ENCODE measurements at regions not wholly inside any gene's neighbourhood (a gene's known extent, or its start where the extent isn't known, plus 50 kb on each side); places are given as distances from the start of the nearest gene placed in this dataset.

DNA sequence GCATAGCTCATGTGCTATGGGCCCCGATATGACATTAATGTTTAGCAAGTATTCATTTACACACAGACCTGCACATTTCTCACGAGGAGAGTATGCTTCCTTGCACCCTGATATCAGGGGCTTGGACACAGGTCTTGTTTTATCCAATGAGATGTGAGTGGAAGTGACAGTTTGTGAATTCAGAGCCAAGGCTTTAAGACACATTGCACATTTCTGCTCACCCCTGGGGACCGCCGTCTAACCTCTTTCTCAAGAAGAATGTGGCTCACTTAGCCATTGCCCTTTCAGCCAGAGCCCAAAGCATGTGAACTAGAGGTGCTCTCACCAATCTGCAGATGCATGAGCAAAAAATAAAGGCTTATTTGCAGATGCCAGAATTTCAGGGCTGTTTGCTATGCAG is 116.1 kb upstream of the C16orf82 start:
- H4K20me1 ChIP-seq (ENCODE audit: insufficient read depth, low read length): no peaks in the 10 kb centered on the region
- no peaks in the 10 kb centered on the region for H3K4me1 ChIP-seq (ENCODE audit: low read length)
- TF ChIP-seq EZH2phosphoT487 (IDR thresholded peaks at IDR 0.05; ENCODE audit: low read depth): no peak
- no peak for TF ChIP-seq CTCF (IDR thresholded peaks at IDR 0.05; ENCODE audit: low read depth, low read length)
- H3K27ac ChIP-seq (ENCODE audit: low read length): no peak overlapping the region
- no peak overlapping the region for H2AFZ ChIP-seq (ENCODE audit: low read depth, low read length)
- no peak overlapping the region for H3K4me3 ChIP-seq (ENCODE audit: low read length)
- no peak overlapping the region for H3K4me2 ChIP-seq (ENCODE audit: low read length)
- no peaks in the 10 kb centered on the region for H3K9me3 ChIP-seq (ENCODE audit: insufficient read depth, low read length)
- H3K36me3 ChIP-seq (replicated peaks; ENCODE audit: low read depth, low read length): no peaks in the 10 kb centered on the region
- no peak overlapping the region for H3K9ac ChIP-seq (ENCODE audit: low read length)
- peaks cover 15% of the 10 kb centered on the region for H3K27me3 ChIP-seq (ENCODE audit: low read depth, low read length)
- H3K79me2 ChIP-seq (ENCODE audit: low read length): no peaks in the 10 kb centered on the region

DNA sequence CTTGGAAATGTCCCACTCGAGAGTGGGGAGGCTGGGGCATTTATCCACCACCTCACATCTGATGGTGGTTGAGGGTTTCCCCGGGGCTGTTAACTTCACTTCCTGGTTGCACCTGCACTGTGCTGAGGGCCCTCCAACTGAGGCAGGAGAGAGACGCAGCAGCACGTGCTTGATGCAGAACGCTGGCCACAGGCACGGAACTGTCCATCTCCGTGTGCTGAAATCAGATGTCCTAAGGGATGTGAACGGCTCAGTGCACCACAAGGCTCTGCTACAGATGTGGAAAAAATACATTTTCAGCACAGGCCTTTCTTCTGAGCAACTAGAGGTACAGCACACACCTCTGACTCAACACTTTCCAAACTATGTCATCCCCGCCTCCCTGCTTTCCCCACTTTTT is 114.8 kb upstream of the C16orf82 start:
- no peak overlapping the region for H3K4me3 ChIP-seq (ENCODE audit: low read length)
- no peaks in the 10 kb centered on the region for H3K36me3 ChIP-seq (replicated peaks; ENCODE audit: low read depth, low read length)
- TF ChIP-seq EZH2phosphoT487 (IDR thresholded peaks at IDR 0.05; ENCODE audit: low read depth) (no peak), CTCF (IDR thresholded peaks at IDR 0.05; ENCODE audit: low read depth, low read length) (no peak)
- no peak overlapping the region for H3K9ac ChIP-seq (ENCODE audit: low read length)
- no peak overlapping the region for H3K4me2 ChIP-seq (ENCODE audit: low read length)
- no peaks in the 10 kb centered on the region for H4K20me1 ChIP-seq (ENCODE audit: insufficient read depth, low read length)
- H3K79me2 ChIP-seq (ENCODE audit: low read length): no peaks in the 10 kb centered on the region
- no peaks in the 10 kb centered on the region for H3K9me3 ChIP-seq (ENCODE audit: insufficient read depth, low read length)
- H3K27me3 ChIP-seq (ENCODE audit: low read depth, low read length): peaks cover 15% of the 10 kb centered on the region
- H2AFZ ChIP-seq (ENCODE audit: low read depth, low read length): no peak overlapping the region
- H3K4me1 ChIP-seq (ENCODE audit: low read length): no peaks in the 10 kb centered on the region
- no peak overlapping the region for H3K27ac ChIP-seq (ENCODE audit: low read length)

- no peaks in the 10 kb centered on the region for H3K36me3 ChIP-seq (replicated peaks; ENCODE audit: low read depth, low read length)
- H3K9me3 ChIP-seq (ENCODE audit: insufficient read depth, low read length): no peaks in the 10 kb centered on the region
- peaks cover 15% of the 10 kb centered on the region for H3K27me3 ChIP-seq (ENCODE audit: low read depth, low read length)
- H3K4me1 ChIP-seq (ENCODE audit: low read length): no peaks in the 10 kb centered on the region
- no peaks in the 10 kb centered on the region for H4K20me1 ChIP-seq (ENCODE audit: insufficient read depth, low read length)
- no peaks in the 10 kb centered on the region for H3K79me2 ChIP-seq (ENCODE audit: low read length)
- H3K27ac ChIP-seq (ENCODE audit: low read length): no peak overlapping the region
- no peak overlapping the region for H3K9ac ChIP-seq (ENCODE audit: low read length)
- H3K4me3 ChIP-seq (ENCODE audit: low read length): no peak overlapping the region
- no peak overlapping the region for H2AFZ ChIP-seq (ENCODE audit: low read depth, low read length)
- H3K4me2 ChIP-seq (ENCODE audit: low read length): no peak overlapping the region
- no peak for TF ChIP-seq EZH2phosphoT487 (IDR thresholded peaks at IDR 0.05; ENCODE audit: low read depth)
- TF ChIP-seq CTCF (IDR thresholded peaks at IDR 0.05; ENCODE audit: low read depth, low read length): no peak
Measured at GRCh38 chr16:26952411-26952810, 114.3 kb upstream of the C16orf82 start.

- no peaks in the 10 kb centered on the region for H4K20me1 ChIP-seq (ENCODE audit: insufficient read depth, low read length)
- no peak overlapping the region for H3K9ac ChIP-seq (ENCODE audit: low read length)
- H3K27ac ChIP-seq (ENCODE audit: low read length): no peak overlapping the region
- no peaks in the 10 kb centered on the region for H3K79me2 ChIP-seq (ENCODE audit: low read length)
- TF ChIP-seq EZH2phosphoT487 (IDR thresholded peaks at IDR 0.05; ENCODE audit: low read depth): no peak
- no peak for TF ChIP-seq CTCF (IDR thresholded peaks at IDR 0.05; ENCODE audit: low read depth, low read length)
- H3K27me3 ChIP-seq (ENCODE audit: low read depth, low read length): peaks cover 14% of the 10 kb centered on the region
- no peaks in the 10 kb centered on the region for H3K36me3 ChIP-seq (replicated peaks; ENCODE audit: low read depth, low read length)
- no peaks in the 10 kb centered on the region for H3K9me3 ChIP-seq (ENCODE audit: insufficient read depth, low read length)
- H3K4me1 ChIP-seq (ENCODE audit: low read length): no peaks in the 10 kb centered on the region
- H2AFZ ChIP-seq (ENCODE audit: low read depth, low read length): no peak overlapping the region
- no peak overlapping the region for H3K4me3 ChIP-seq (ENCODE audit: low read length)
- H3K4me2 ChIP-seq (ENCODE audit: low read length): no peak overlapping the region
Measured at GRCh38 chr16:26957283-26957859, 109.4 kb upstream of the C16orf82 start.

All from OCI-LY3 (cell line).